Epithelial cell of prostate (primary cell): ENCODE measurements at regions not wholly inside any gene's neighbourhood (a gene's known extent, or its start where the extent isn't known, plus 50 kb on each side); places are given as distances from the start of the nearest gene placed in this dataset.
"Not testable (repeated sequence)": the region's sequence is repeated elsewhere in the genome, so short reads cannot be mapped to it uniquely, and the experiment has no call there.

ENCODE experiments used
- DNase-seq: peaks from one replicate; pipeline ENCODE4 v3.0.0-alpha.2; 2011; ENCODE audit warnings: low read depth, low spot score
- H3K27ac ChIP-seq: fragments of 450-650 bp; 2 replicates; pipeline ENCODE4 v1.5.1; 2017; ENCODE audit warnings: mild to moderate bottlenecking

- no peak for DNase-seq
- H3K27ac ChIP-seq = no peak overlapping the region
These were observed 1369.0 kb downstream of the ZPLD1 start for GRCh38 chr3:103803787-103804186.

GRCh38 chr3:103810167-103810566 is 1375.4 kb downstream of the ZPLD1 start:
- no peak for DNase-seq
- no peak overlapping the region for H3K27ac ChIP-seq

- no peak overlapping the region for H3K27ac ChIP-seq
- no peak for DNase-seq
These were observed 1379.1 kb downstream of the ZPLD1 start for GRCh38 chr3:103813955-103814354.

GRCh38 chr3:103818398-103818797 is 1383.6 kb downstream of the ZPLD1 start:
- no peak for DNase-seq
- H3K27ac ChIP-seq = no peak overlapping the region

- no peak overlapping the region for H3K27ac ChIP-seq
- no peak for DNase-seq
These were observed 1384.0 kb downstream of the ZPLD1 start for GRCh38 chr3:103818800-103819199.

GRCh38 chr3:103825586-103825985 is 1390.8 kb downstream of the ZPLD1 start:
- no peak overlapping the region for H3K27ac ChIP-seq
- DNase-seq = no peak

- no peak for DNase-seq
These were observed 1395.0 kb downstream of the ZPLD1 start for GRCh38 chr3:103829723-103830326.

GRCh38 chr3:103847081-103848062 is 1412.6 kb downstream of the ZPLD1 start:
- DNase-seq = no peak

More at GRCh38 chr3:103829723-103830326, 1395.0 kb downstream of the ZPLD1 start:
- no peak overlapping the region for H3K27ac ChIP-seq

GRCh38 chr3:103851793-103852192 is 1417.0 kb downstream of the ZPLD1 start:
- H3K27ac ChIP-seq = no peak overlapping the region
- DNase-seq = no peak

More at GRCh38 chr3:103847081-103848062, 1412.6 kb downstream of the ZPLD1 start:
- no peak overlapping the region for H3K27ac ChIP-seq

GRCh38 chr3:103862415-103862814 is 1427.6 kb downstream of the ZPLD1 start:
- no peak for DNase-seq
- no peak overlapping the region for H3K27ac ChIP-seq

- no peak for DNase-seq
- H3K27ac ChIP-seq = no peak overlapping the region
These were observed 1428.6 kb downstream of the ZPLD1 start for GRCh38 chr3:103863381-103863780.

GRCh38 chr3:103866113-103866512 is 1431.3 kb downstream of the ZPLD1 start:
- H3K27ac ChIP-seq = no peak overlapping the region
- no peak for DNase-seq

- DNase-seq = no peak
- no peak overlapping the region for H3K27ac ChIP-seq
These were observed 1438.2 kb downstream of the ZPLD1 start for GRCh38 chr3:103873021-103873420.

- no peak for DNase-seq
- H3K27ac ChIP-seq = no peak overlapping the region
These were observed 1439.2 kb downstream of the ZPLD1 start for GRCh38 chr3:103873897-103874545.

GRCh38 chr3:103881809-103882208 is 1447.0 kb downstream of the ZPLD1 start:
- DNase-seq = not testable (repeated sequence)

GRCh38 chr3:103889675-103890074 is 1454.9 kb downstream of the ZPLD1 start:
- no peak overlapping the region for H3K27ac ChIP-seq
- no peak for DNase-seq

More at GRCh38 chr3:103881809-103882208, 1447.0 kb downstream of the ZPLD1 start:
- not testable (repeated sequence) for H3K27ac ChIP-seq

GRCh38 chr3:103894162-103894822 is 1459.5 kb downstream of the ZPLD1 start:
- DNase-seq = no peak
- no peak overlapping the region for H3K27ac ChIP-seq

GRCh38 chr3:103899328-103899727 is 1464.5 kb downstream of the ZPLD1 start:
- H3K27ac ChIP-seq = no peak overlapping the region
- no peak for DNase-seq

- H3K27ac ChIP-seq = no peak overlapping the region
- DNase-seq = no peak
These were observed 1461.7 kb upstream of the ALCAM start for GRCh38 chr3:103904991-103905390.

GRCh38 chr3:103906304-103906703 is 1460.4 kb upstream of the ALCAM start:
- H3K27ac ChIP-seq = no peak overlapping the region
- DNase-seq = no peak
